HepG2 (cell line): ENCODE measurements at regions not wholly inside any gene's neighbourhood (a gene's known extent, or its start where the extent isn't known, plus 50 kb on each side); places are given as distances from the start of the nearest gene placed in this dataset.

Experiments used
- ATAC-seq: fragments of 200-7000 bp; cut with Tn5 transposase; 3 replicates; pipeline ENCODE4 v1.9.1; 2020; ENCODE audit warnings: mild to moderate bottlenecking, moderate library complexity
- BruUV-seq: library from RNA; stranded (reverse); fragments of 400-500 nt; replicated peaks from 2 replicates; lab custom pipeline; 2021; lab: Mats Ljungman, UMichigan
- CTCF ChIA-PET: fragments of 300-600 bp; formaldehyde crosslinking; extraction: SDS; loops from one replicate; lab custom pipeline; 2021; ENCODE audit warnings: low total read pairs, inconsistent platforms, low intra/inter-chr PET ratio; lab: Yijun Ruan, JAX
- POLR2A ChIA-PET: fragments of 350-600 bp; sonication (Branson Sonifier 250); formaldehyde crosslinking; loops from one replicate; lab custom pipeline; 2020; ENCODE audit warnings: antibody characterized with exemption, inconsistent platforms; lab: Yijun Ruan, JAX
- DNase-seq: peaks from one replicate; pipeline ENCODE4 v3.0.0-alpha.2; 2015; ENCODE audit warnings: low spot score
- FAIRE-seq: peaks from 3 replicates; lab custom pipeline; 2011; peaks lifted over from hg19 to GRCh38; lab: Jason Lieb, UNC
- H2AFZ ChIP-seq: one replicate; pipeline ENCODE4 v1.6.1; 2011; ENCODE audit warnings: low read length, inconsistent platforms
- H3K27ac ChIP-seq: fragments of 300-600 bp; 3 replicates; pipeline ENCODE4 v1.8.0; 2011; ENCODE audit warnings: mixed run types, mild to moderate bottlenecking, mixed read lengths, low read length, inconsistent platforms; ENCODE audit not compliant: insufficient read depth; ENCODE audit errors: extremely low read length
- H3K27me3 ChIP-seq, 2 experiments: fragments of 200-600 bp in 1 of 2; 2 replicates in 1 of 2; 3 replicates in 1 of 2; pipeline versions ENCODE4 v1.6.0 to v1.8.0; 2011; ENCODE audit warnings: low read length in 2 of 2, mild to moderate bottlenecking in 2 of 2, moderate library complexity in 2 of 2, inconsistent platforms in 1 of 2; ENCODE audit not compliant: insufficient read depth in 2 of 2, control insufficient read depth in 1 of 2
- H3K36me3 ChIP-seq, 2 experiments: fragments of 200-600 bp in 1 of 2; replicated peaks in 1 of 2; 2 replicates in 1 of 2; 3 replicates in 1 of 2; pipeline versions ENCODE4 v1.5.1 to v1.8.0; 2011; ENCODE audit warnings: low read length in 2 of 2, inconsistent platforms in 1 of 2; ENCODE audit not compliant: insufficient read depth in 2 of 2, control insufficient read depth in 1 of 2
- H3K4me1 ChIP-seq: 2 replicates; pipeline ENCODE4 v1.5.1; 2012; ENCODE audit warnings: low read length, inconsistent platforms; ENCODE audit not compliant: insufficient read depth
- H3K4me2 ChIP-seq: 2 replicates; pipeline ENCODE4 v1.6.0; 2011; ENCODE audit warnings: low read depth, low read length, inconsistent platforms
- H3K4me3 ChIP-seq, 3 experiments: fragments of 200-600 bp in 1 of 3; sonication (generic), shearing (Covaris generic) in 1 of 3; replicated peaks in 1 of 3; 2 replicates each; pipeline ENCODE4 v1.5.1; 2011 to 2016; ENCODE audit warnings: low read length in 3 of 3, inconsistent platforms in 2 of 3, low read depth in 2 of 3, mild to moderate bottlenecking in 2 of 3, control low read depth in 1 of 3, mixed read lengths in 1 of 3; ENCODE audit not compliant: insufficient read depth in 1 of 3
- H3K79me2 ChIP-seq: one replicate; pipeline ENCODE4 v1.6.1; 2011; ENCODE audit warnings: low read length, inconsistent platforms; ENCODE audit not compliant: insufficient read depth
- H3K9ac ChIP-seq: 2 replicates; pipeline ENCODE4 v1.6.0; 2011; ENCODE audit warnings: mild to moderate bottlenecking, low read depth, low read length, inconsistent platforms; ENCODE audit not compliant: insufficient read depth
- H3K9me3 ChIP-seq: 2 replicates; pipeline ENCODE4 v1.5.1; 2012; ENCODE audit warnings: mild to moderate bottlenecking, low read length
- H4K20me1 ChIP-seq: 2 replicates; pipeline ENCODE4 v1.6.0; 2011; ENCODE audit warnings: inconsistent platforms, mild to moderate bottlenecking, low read length, moderate library complexity; ENCODE audit not compliant: insufficient read depth
- ATF5 ChIP-seq: sonication (generic); formaldehyde crosslinking; IDR thresholded peaks from 2 replicates; pipeline ENCODE4 v1.4.0; 2020; ENCODE audit warnings: mild to moderate bottlenecking, low read depth, missing genetic modification reagents
- CSRNP1 ChIP-seq: sonication (generic); formaldehyde crosslinking; IDR thresholded peaks from 2 replicates; pipeline ENCODE4 v1.8.1; 2023; ENCODE audit warnings: mild to moderate bottlenecking, missing genetic modification reagents
- MAFF ChIP-seq: IDR thresholded peaks from 2 replicates; pipeline ENCODE4 v1.6.1; 2011; ENCODE audit warnings: low read depth, low read length, improper control_type of control experiment
- MAFK ChIP-seq, 2 experiments: IDR thresholded peaks in 1 of 2; conservative IDR thresholded peaks in 1 of 2; 2 replicates each; pipeline ENCODE4 v1.6.1; 2011; ENCODE audit warnings: improper control_type of control experiment in 2 of 2, low read length in 2 of 2
- NONO ChIP-seq, 2 experiments: fragments of 450-650 bp in 1 of 2; sonication (generic) in 1 of 2; formaldehyde crosslinking in 1 of 2; IDR thresholded peaks in 1 of 2; conservative IDR thresholded peaks in 1 of 2; 2 replicates each; pipeline versions ENCODE4 v1.6.1 to v1.8.0; 2017 to 2022; ENCODE audit warnings: mild to moderate bottlenecking in 1 of 2, missing genetic modification reagents in 1 of 2, moderate library complexity in 1 of 2
- SP2 ChIP-seq: sonication (generic); formaldehyde crosslinking; IDR thresholded peaks from 2 replicates; pipeline ENCODE4 v1.5.1; 2020; ENCODE audit warnings: mild to moderate bottlenecking, missing genetic modification reagents
- ZNF362 ChIP-seq: sonication (generic); formaldehyde crosslinking; IDR thresholded peaks from 2 replicates; pipeline ENCODE4 v1.4.0; 2020; ENCODE audit warnings: missing genetic modification reagents, mild to moderate bottlenecking, borderline replicate concordance
- ZNF367 ChIP-seq: sonication (generic); formaldehyde crosslinking; IDR thresholded peaks from 2 replicates; pipeline ENCODE4 v1.4.0; 2020; ENCODE audit warnings: missing genetic modification reagents, borderline replicate concordance
- ZNF432 ChIP-seq: sonication (generic); formaldehyde crosslinking; IDR thresholded peaks from 2 replicates; pipeline ENCODE4 v1.5.0; 2020; ENCODE audit warnings: missing genetic modification reagents, mild to moderate bottlenecking, borderline replicate concordance
- ZNF552 ChIP-seq: sonication (generic); formaldehyde crosslinking; IDR thresholded peaks from 2 replicates; pipeline ENCODE4 v1.9.0; 2022; ENCODE audit warnings: missing genetic modification reagents, mild to moderate bottlenecking, borderline replicate concordance
- WGBS: methylation state at CpG from one replicate; pipeline ENCODE4 v1.1.6; 2017; ENCODE audit warnings: low lambda C conversion rate; 5-methylcytosine and 5-hydroxymethylcytosine counted together
- in situ Hi-C: cut with HindIII; loops from 2 replicates; pipeline ENCODE4 v1.10.0; 2017; ENCODE audit warnings: low pct_unique_long_range_greater_than_20kb; ENCODE audit not compliant: extremely low pct_ligation_motif_present
- intact Hi-C: fragments of 100-400 bp; cut with micrococcal nuclease; formaldehyde crosslinking; loops from one replicate; pipeline ENCODE4 v1.10.0; 2022; ENCODE audit not compliant: unreplicated experiment

- H3K4me2 ChIP-seq = no peak overlapping the region
- no TSS peak for BruUV-seq
- H3K9me3 ChIP-seq = no peaks in the 10 kb centered on the region
- in situ Hi-C loops (no loop called here), intact Hi-C loops (no loop called here)
- no peaks in the 10 kb centered on the region for H3K36me3 ChIP-seq
- no peaks in the 10 kb centered on the region for H4K20me1 ChIP-seq
- no peak overlapping the region for H3K27ac ChIP-seq
- ATAC-seq (no peak), FAIRE-seq (no peak), DNase-seq (no peak)
- no peak overlapping the region for H3K4me3 ChIP-seq
- H3K9ac ChIP-seq = no peak overlapping the region
- TF ChIP-seq MAFK (conservative IDR thresholded peaks at IDR 0.05 in 1 of 2, IDR thresholded peaks at IDR 0.05 in 1 of 2; ENCODE audit: low read length in 2 of 2) = peak; percentile 44 to 70; a peak in 3 of 4 replicates
- TF ChIP-seq MAFF = peak; percentile 57; the same call in 1 of the 2 replicates
- no peak for TF ChIP-seq ZNF367
- no peak for TF ChIP-seq NONO (IDR thresholded peaks at IDR 0.05)
- no peak for TF ChIP-seq NONO (CRISPR knock-in tag; conservative IDR thresholded peaks at IDR 0.05)
- no peak for TF ChIP-seq ZNF552
- ChIA-PET POLR2A (no interaction called here), CTCF (no interaction called here)
- H3K79me2 ChIP-seq = no peaks in the 10 kb centered on the region
- H3K27me3 ChIP-seq = no peaks in the 10 kb centered on the region
- no peaks in the 10 kb centered on the region for H3K4me1 ChIP-seq
- no peak overlapping the region for H2AFZ ChIP-seq
These were observed 980.1 kb downstream of the KCNMA1 start for GRCh38 chr10:76657337-76658012.

GRCh38 chr10:76651154-76651553 is 986.5 kb downstream of the KCNMA1 start:
- no peaks in the 10 kb centered on the region for H3K9me3 ChIP-seq
- H3K4me1 ChIP-seq = no peaks in the 10 kb centered on the region
- H3K27me3 ChIP-seq = no peaks in the 10 kb centered on the region
- POLR2A ChIA-PET = no interaction called here
- no peaks in the 10 kb centered on the region for H4K20me1 ChIP-seq
- H3K27ac ChIP-seq = no peak overlapping the region
- ATAC-seq (no peak), DNase-seq (no peak), FAIRE-seq (no peak)
- no peak overlapping the region for H2AFZ ChIP-seq
- BruUV-seq = no TSS peak
- no peak overlapping the region for H3K4me2 ChIP-seq
- H3K36me3 ChIP-seq = no peaks in the 10 kb centered on the region
- no peaks in the 10 kb centered on the region for H3K79me2 ChIP-seq
- WGBS = 0% methylated on average over 4 of the region's 4 CpGs
- intact Hi-C loops (no loop called here), in situ Hi-C loops (no loop called here)
- no peak overlapping the region for H3K4me3 ChIP-seq
- CTCF ChIA-PET = no interaction called here
- no peak overlapping the region for H3K9ac ChIP-seq
- TF ChIP-seq ZNF362 (no peak), SP2 (no peak), ZNF432 (CRISPR knock-in tag) (no peak), CSRNP1 (CRISPR knock-in tag) (no peak), ATF5 (CRISPR knock-in tag) (no peak)
